D341Med (cell line): ENCODE measurements at regions not wholly inside any gene's neighbourhood (a gene's known extent, or its start where the extent isn't known, plus 50 kb on each side); places are given as distances from the start of the nearest gene placed in this dataset.

Experiments used
- DNase-seq: peaks from one replicate; pipeline ENCODE4 v3.0.0; 2012; ENCODE audit warnings: low spot score

GRCh38 chr20:56174416-56174815, 74.1 kb upstream of the MC3R start:
- no peak for DNase-seq

GRCh38 chr20:56175884-56176283, 72.6 kb upstream of the MC3R start:
- no peak for DNase-seq

DNA sequence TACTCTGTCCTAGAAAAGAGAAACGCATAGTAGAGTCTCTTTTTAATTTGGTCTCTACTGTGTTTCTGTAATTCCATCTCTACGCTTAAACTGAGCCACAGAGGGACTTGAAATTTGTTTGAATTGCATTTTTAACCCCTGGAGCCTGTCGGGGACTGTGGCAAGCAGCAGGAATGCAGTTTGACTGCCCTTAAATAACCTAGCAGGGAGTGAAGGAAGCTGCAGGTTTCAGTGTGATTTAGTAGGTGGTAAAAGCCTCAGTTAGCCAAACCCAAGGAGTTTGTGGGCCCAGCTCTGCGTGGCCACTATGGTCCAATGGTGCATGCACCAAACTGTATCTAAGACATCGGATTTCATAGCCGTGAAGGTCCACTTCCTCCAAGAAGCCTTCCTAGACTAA, 70.3 kb upstream of the MC3R start:
- DNase-seq: no peak

- DNase-seq: no peak
These were observed 69.5 kb upstream of the MC3R start for GRCh38 chr20:56179051-56179450.

GRCh38 chr20:56181583-56181982, 66.9 kb upstream of the MC3R start:
- DNase-seq: no peak

GRCh38 chr20:56187534-56188165, 60.9 kb upstream of the MC3R start:
- no peak for DNase-seq

GRCh38 chr20:56194042-56194441, 54.5 kb upstream of the MC3R start:
- no peak for DNase-seq

DNA sequence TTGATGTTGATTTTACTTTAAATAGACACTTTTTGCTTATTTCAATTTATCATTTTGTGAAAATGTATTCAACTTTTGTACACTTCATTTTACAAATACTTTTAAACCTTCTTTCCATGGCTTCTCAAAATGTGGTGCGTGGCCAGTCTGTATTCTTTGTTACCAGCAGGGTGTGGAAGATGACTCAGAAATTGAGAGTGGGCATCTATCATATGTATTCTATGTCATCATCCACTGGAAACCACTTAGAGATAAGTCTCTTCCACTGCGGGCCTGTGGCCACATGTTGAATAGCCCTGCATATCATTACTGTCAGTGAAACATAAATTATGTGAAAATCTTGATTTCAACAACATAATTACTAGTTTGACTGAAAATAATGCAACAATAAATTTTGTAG, 52.6 kb upstream of the MC3R start:
- no peak for DNase-seq
